Stimulated activated CD8-positive, alpha-beta memory T cell treated with anti-CD3 and anti-CD28 coated beads, Interleukin-4, amount 100 ng/mL, for 24 hours (primary cell): ENCODE measurements at regions not wholly inside any gene's neighbourhood (a gene's known extent, or its start where the extent isn't known, plus 50 kb on each side); places are given as distances from the start of the nearest gene placed in this dataset.
"Not testable (repeated sequence)": the region's sequence is repeated elsewhere in the genome, so short reads cannot be mapped to it uniquely, and the experiment has no call there.

Experiments
- DNase-seq: peaks from one replicate; pipeline ENCODE4 v3.0.0-alpha.2; 2020; ENCODE audit warnings: low read depth

DNA sequence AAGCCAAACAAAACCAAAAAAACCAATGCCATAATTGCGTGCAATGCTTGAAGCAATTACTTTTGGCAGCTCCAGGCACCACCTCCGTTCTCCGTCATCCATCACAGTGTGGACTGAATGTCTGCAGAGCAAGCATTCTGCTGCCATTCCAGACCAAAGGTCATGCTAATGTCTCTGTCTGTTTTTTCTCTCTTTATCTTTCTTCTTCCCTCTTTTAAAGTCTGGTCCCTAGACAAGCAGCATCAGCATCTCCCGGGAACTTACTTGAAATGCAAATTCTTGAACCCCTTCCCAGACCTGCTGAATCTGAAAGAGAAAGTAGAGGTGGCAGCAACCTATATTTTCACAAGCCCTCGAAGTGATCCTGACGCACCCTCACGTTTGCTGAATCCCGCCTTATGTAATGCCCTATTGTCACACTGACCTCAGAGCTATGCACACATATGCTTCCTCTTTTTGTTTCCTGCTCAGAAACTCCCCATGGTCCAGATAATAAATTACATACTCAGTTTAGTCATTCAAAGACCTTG lies 297.3 kb upstream of the PROK2 start:
- no peak for DNase-seq

DNA sequence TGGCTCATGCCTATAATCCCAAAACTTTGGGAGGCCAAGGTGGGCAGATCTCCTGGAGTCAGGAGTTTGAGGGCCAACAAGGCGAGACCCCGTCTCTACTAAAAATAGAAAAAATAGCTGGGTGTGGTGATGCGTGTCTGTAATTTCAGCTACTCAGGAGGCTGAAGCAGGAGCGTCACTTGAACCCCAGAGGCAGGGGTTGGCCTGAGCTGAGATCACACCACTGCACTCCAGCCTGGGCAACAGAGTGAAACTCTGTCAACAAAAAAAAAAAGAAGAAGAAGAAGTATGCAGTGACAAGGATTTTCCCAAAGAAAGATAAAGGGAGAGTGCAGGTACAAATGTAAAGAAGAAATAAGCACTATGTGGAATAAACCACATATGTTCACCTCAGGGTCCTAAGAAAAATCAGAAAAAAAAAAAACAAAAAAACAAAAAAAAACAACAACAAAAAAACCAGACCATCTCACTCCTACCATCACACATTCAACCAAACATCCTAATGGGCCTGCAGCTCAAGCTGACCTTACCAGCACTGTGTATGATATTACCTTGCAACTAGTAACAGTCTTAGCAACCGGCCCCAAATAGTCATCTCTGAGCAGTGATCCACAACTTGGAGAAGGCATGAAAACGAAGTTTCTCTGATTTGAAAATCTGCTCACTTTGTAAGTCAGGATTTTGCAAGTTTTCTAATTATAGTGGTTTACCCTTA lies 296.7 kb upstream of the PROK2 start:
- DNase-seq = no peak

DNA sequence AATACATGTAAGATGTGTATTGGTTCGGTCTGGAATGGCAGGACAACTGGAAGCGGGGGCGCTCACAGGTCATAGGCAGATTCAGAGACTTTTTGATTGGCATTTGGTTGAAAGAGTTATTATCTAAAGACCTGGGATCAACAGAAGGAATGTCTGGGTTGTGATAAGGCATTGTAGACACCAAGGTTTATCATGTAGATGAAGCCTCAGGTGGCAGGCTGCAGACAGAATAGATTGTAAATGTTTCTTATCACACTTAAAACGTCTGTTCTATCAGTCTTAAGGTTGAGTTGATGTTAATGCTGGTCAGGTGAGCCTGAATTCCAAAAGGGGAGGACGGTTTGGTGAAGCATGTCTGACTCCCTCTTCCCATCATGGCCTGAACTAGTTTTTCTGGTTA lies 295.9 kb upstream of the PROK2 start:
- DNase-seq = no peak

DNA sequence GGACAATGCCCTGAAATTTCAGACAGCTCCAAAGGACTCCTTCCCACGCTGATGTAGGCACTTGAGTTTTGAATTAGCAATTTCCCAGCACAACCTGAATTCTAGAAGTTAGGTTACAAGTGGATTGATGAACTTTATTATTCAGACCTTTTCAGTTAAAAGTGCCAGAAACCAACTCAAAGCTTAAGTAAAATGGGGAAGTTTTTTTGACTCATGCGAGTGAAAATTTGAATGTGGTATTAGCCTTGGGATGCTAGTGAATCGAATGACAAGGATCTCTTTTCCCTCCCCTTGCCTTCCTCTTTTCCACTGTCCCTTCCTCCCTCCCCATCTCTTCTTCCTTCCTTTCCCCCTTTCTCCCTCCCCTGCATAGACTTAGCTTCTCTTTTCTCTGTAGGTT lies 295.1 kb upstream of the PROK2 start:
- no peak for DNase-seq

DNA sequence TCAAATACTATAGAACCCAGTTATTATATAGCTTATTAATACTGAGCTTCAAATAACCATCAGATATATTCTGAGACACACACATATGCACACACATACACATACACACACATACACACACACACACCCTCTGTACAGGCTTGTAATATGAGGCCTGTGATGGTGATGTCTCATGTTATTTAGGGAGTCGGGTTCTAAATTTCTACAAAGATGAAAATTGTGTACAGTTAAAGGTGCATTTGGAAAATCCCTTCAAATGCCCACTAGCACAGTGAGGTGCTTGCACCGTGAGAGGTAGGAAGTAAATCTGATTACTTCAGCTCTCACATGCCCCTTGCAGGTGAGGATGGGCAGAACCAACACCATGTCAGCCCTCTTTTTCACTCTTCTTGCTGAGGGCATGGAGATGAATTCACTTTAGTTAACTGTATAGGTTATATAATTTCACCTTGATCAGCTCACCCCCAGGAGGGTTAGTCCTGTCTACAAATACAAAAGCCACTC lies 294.5 kb upstream of the PROK2 start:
- no peak for DNase-seq

DNA sequence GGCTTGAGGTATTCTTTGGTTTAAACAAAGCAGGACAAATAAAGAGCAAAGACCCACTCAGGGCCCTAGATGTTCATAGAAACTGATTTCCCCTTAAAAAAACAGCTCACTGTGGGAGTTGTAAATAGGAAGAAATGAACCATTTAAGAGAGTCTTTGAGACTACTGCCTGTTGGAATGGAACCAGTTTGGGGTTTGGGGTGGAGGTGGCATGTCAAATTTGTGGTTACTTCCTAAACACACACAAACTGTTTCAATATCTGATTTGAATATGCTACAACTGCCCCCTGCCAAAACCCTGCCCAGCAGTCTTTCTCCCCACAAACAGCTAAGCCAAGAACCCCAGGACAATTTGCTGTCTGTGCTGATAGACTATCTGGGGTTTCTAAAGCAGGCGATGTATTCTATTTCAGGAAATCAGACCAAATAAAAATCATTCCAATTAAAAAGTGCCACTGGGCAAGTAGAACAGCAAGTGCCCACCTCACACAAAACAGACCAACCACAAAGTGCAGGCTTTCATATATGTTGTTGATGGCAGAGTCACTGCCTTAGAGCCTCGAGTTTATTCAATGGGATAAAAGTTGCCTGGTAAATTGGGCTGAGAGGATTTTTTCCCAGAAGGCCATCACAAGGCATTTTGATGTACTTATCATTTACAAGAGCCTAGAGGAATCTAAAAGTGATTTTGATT lies 293.9 kb upstream of the PROK2 start:
- no peak for DNase-seq

DNA sequence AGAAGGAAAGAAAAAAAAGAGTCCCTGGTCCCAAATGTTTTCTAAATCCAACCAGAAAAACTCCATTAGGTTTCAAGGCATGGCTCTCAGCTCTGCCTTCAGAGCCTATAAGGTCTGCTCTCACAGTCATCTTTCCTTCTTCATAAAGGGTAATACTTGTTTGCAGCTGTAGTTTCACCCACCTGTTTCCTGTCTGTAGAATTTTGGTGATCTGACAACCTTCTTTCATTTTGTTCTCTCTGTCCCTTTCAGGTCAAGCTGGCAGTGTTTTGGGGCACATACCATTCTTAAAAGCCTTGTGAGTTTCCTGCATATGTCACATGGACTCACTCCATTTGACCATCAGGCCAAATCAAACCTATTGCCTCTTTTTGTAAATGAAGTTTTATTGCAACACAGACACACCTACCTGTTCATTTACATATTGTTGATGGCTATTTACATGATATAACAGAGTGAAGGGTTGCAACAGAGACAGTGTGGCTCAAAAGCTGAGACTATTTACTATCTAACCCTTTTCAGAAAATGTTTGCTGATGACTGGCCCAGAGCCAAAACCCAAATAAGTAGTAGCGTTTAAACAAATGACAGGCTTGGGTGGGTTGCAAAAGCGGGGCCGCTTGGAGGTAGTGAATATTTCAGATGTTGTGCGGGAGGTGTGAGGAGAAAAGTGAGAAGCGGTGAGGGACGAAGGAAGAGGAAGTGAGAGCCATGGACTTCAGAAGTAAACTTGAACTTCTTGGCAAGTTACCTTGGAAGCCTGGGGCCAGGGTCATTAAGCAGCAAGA lies 292.7 kb upstream of the PROK2 start:
- DNase-seq = no peak

DNA sequence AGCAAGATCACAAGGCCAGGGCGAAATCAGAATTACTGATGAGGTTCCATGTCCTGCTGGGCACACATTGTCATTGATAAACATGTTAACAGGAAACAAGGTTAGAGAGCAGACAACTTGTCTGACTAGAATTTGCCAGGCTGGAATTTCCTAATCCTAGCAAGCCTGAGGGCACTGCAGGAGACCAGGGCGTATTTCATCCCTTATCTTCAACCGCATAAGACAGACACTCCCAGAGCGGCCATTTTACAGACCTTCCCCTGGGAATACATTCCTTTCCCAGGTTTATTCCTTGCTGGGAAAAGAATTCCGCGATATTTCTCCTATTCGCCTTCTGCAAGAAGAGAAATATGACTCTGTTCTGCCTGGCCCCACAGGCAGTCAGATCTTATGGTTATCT lies 290.9 kb upstream of the PROK2 start:
- DNase-seq = not testable (repeated sequence)

DNA sequence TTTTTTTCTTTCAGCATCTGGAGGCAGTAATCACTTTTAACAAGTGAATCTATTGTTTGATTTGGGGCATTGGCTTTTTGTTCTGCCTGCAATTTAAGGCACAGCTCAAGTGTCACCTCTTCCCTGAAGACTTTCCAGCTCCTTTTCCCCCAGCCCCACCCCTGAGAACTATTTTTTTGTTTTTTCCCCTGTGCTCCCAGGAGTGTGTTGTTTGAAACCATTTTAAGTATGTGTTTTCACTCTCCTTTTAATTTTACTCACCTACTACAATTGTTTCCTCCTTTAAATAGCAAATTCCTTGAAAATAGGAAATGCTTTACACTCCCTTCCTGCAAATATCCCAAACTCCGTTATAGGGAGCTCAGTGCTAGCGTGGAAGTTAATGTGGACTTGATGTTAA lies 286.7 kb upstream of the PROK2 start:
- no peak for DNase-seq

DNA sequence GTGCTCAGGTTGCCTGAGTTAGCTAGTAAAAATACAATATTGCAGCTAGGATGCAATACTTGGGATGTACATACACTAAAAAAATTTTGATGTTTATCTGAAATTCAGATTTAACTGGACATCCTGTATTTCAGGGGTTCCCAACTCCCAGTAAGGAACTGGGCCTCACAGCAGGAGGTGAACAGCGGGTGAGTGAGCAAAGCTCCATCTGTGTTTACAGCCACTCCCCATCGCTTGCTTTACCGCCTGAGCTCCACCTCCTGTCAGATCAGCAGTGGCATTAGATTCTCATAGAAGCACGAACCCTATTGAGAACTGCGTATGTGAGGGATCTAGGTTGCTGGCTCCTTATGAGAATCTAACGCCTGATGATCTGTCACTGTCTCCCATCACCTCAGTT lies 285.1 kb upstream of the PROK2 start:
- DNase-seq = no peak

DNA sequence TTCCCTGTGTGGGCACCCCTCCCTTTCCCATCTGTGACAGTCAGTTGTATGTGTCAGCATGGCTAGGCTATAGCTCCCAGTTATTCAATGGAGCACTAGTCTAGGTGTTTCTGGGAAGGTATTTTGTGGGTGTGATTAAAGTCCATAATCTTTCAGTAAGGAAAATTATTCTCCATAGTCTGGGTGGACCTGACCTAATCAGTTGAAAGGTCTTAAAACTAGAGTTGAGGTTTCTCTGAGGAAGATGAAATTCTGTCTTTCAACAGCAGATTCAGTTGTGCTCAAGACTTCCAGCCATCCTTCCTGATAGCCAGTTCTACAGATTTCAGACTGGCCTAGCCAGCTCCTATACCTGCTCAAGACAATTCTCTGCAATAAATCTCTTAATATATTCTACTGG lies 284.6 kb upstream of the PROK2 start:
- no peak for DNase-seq

DNA sequence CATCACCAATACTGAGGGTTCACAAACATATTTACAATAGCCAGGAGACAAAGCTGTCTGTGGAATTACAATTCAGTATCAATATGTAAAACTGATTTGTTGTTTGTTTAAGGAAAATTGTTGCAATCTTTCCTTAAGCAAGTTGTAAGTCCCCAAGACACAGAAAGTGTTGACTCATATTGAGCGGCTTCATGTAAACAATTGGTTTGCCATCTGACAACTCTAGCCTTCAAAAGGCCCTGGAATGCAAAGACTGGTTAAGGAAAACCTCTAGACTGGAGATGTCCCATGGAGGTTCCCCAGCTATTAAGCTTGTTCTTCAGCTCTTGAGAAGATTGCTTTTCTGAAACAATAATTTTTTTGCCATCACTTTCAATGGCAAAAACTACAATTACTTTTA lies 283.7 kb upstream of the PROK2 start:
- DNase-seq = no peak

DNA sequence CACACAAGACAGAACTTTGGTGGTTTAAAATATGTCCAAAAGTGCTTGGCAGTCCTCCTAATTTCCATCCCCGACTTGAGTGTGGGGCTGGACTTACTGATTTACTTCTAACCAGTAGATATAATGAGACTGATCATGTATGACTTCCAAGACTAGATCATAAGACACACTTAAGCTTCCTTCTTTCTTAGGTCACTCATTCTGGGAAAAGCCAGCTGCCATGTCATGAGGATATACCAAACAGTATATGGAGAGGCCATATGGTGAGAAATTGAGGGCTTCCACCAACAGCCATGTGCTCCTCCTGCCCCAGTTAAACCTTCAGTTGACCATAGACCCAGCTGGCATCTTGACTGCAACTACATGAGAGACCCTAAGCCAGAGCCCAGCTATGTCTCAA lies 282.8 kb upstream of the PROK2 start:
- DNase-seq = no peak

DNA sequence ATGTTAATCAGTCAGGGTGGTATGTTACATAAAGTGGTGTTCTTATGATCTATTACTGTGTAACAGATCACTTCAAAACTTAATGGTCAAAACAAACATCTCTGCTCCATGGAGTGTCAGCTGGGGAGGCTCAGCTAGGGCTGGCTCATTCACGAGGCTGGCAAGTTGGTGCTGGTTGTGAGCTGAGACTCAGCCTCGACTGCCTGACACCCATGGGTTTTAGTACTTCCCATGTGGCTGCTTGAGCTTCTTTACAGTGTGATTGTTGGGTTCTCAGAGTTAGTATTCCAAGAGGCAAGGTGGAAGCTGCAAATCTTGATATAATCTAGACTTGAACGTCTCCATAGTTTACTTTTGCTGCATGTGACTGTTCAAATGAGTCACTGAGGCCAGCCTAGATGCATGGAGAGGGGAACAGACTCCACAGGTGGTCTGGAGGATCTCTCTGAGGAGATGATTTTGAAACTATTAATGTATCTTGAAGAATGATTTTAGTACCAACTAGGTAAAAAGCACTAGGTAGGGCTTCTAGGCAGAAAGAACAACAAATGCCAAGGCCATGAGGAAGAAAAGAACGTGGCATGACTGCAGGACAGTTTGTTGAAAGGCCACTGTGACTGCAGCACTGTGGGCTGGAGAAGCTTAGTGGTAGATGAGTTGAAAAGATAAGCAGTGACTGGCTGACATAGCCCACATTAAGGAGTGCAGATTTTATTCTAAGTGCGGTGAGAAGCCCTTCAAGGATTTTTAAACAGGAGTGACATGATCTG lies 281.1 kb upstream of the PROK2 start:
- no peak for DNase-seq

DNA sequence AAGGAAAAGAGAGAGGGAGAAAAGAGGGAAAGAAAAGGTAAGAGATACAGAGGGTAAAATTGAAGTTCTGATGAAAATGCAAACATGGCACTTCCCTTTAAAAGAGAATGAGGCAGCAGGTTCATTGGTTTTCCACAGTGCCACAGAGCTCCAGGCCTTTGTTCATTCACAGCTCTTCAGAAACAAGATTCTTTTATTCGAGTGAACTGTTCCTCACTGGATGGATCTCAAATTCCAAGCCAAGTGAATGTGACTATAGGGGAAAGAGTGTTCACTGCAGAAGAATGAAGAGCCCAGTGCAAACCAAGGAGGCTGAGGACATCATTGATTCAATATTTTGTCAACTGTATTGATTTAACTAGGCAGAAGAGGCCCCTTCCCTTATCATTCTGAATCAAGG lies 280.3 kb upstream of the PROK2 start:
- DNase-seq = no peak

DNA sequence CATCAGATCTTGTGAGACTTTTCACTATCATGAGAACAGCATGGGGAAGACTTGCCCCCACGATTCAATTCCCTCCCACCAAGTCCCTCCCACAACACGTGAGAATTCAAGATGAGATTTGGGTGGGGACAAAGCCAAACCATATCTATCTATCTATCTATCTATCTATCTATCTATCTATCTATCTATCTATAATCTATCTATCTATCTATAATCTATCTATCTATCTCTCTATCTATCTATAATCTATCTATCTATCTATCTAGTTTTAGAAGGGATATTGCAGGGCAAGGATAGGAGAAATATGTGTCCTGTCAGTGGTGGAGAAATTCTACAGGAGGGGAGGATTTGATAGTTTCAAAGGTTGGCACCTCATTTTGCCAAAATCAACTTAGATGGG lies 279.8 kb upstream of the PROK2 start:
- not testable (repeated sequence) for DNase-seq

DNA sequence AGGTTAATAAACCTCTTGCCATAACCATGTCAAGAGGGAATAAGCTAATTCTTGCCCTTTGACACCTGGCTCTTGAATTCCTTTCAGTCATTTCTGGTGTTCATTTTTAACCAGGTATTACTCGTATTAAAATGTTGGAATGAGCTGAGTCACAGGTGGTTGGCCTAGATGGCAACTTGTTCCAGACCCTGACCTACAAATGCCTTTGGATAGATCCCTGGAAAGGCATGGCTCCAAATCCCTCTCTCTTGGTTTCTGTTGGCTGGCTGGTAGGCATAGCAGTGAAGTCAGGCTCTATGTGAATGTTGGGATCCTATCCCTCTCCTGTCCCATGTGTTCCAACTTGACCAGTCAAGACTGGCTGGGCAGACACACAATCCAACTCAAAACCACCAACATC lies 277.1 kb upstream of the PROK2 start:
- DNase-seq = no peak

DNA sequence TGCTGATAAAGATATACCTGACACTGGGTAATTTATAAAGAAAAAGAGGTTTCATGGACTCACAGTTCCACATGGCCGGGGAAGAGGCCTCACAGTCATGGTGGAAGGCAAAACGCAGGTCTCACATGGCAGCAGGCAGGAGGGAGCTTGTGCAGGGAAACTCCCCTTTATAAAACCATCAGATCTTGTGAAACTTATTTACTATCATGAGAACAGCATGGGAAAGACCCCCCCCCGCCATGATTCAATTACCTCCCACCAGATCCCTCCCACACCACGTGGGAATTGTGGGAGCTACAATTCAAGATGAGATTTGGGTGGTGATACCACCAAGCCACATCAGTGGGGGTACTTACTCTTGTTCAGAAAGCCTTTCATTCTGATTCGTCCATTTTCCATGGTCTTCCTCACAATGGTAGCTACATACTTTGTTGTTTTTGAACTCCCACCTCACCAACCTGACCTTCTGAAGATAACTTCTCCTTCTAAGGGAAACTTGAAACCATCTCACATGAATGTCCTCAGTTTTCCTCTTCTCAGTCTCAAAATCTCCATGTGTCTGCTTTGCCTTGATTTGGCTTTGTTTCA lies 275.6 kb upstream of the PROK2 start:
- peak; percentile 28 for DNase-seq

DNA sequence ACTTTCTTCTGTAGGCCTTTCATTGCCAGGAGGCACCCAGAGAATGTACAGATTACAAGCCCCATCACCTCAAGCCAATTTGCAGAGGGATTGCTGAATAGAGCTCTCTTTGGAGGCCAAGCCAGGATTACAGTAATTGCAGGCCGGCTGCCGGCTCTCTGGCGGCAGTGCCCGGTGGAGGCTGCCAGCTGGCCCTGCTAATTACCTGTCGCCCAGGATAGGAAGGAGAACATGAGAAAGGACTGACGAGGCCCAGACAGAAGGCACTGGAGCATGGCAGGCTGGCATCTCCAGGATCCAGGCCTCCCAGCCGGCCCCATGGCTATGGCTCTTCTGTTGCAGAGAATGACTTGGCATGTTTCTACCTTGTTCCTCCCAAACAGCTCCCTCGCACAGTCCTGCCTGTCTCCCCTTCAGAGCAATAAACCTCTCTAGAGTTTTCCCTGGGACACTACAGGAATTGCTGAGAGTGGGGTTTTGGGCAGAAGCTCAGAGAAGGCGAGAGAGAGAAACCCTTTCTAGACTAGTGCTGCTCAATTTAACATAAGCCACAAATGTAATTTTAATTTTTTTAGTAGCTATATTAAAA lies 273.6 kb upstream of the PROK2 start:
- no peak for DNase-seq

DNA sequence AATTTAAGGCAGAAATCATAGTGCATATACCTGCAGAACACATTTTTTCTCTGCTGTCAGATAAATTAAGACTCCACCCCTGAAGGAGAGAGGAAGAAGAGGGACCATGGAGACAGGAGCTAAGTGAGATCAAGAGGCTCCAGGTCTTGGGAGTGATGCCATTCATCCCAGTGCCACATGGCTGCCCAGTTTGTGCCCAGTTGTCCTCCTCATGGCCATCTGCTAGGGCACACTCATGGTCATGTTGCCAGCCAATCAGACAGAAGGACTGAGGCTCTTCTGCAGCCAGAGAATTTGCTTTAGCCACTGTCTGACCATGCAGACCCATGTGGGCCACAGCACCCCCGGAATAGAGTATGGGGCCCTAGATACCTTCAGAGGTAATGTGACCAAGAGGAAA lies 270.5 kb upstream of the PROK2 start:
- DNase-seq = no peak

DNA sequence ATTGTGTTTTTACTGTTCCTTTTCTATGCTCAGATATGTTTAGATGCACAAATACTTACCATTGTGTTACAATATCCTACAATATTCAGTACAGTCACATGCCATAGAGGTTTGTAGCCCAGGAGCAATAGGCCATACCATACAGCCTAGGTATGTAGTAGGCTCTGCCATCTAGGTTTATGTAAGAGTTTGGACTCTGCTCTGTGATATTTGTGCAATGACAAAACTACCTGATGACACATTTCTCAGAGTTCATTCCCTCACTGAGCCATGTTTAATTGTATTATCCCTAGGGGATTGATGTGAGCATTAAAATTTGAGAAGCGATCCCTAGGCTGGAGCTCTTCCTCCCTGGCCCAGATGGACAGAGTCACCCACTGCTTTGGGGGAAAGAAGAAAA lies 270.0 kb upstream of the PROK2 start:
- DNase-seq = no peak
